Esophagus muscularis mucosa (tissue), 4 donors: ENCODE measurements at regions not wholly inside any gene's neighbourhood (a gene's known extent, or its start where the extent isn't known, plus 50 kb on each side); places are given as distances from the start of the nearest gene placed in this dataset.

Experiments
- DNase-seq: peaks from one replicate; pipeline ENCODE4 v3.0.0-alpha.2; 2017; ENCODE audit errors: extremely low spot score
- H3K27ac ChIP-seq, 4 donors: fragments of 200-600 bp; sonication (generic); replicated peaks in 1 of 4; 1 replicate in 3 of 4; 2 replicates in 1 of 4; pipeline ENCODE4 v1.5.1; 2016 to 2019; ENCODE audit warnings: mild to moderate bottlenecking in 1 of 4
- H3K27me3 ChIP-seq, 4 donors: fragments of 200-600 bp; sonication (generic); one replicate each; pipeline versions ENCODE4 v1.5.1 to v1.6.0; 2016 to 2019
- H3K36me3 ChIP-seq, 4 donors: fragments of 200-600 bp; sonication (generic); one replicate each; pipeline ENCODE4 v1.5.1; 2016 to 2019
- H3K4me1 ChIP-seq, 4 donors: fragments of 200-600 bp; sonication (generic); one replicate each; pipeline ENCODE4 v1.5.1; 2016 to 2019
- H3K4me3 ChIP-seq, 4 donors: fragments of 200-600 bp; sonication (generic); 1 replicate in 2 of 4; 2 replicates in 2 of 4; pipeline ENCODE4 v1.5.1; 2016 to 2019; ENCODE audit warnings: mild to moderate bottlenecking in 4 of 4, moderate library complexity in 1 of 4
- H3K9me3 ChIP-seq, 4 donors: fragments of 200-600 bp; sonication (generic); 1 replicate in 3 of 4; 2 replicates in 1 of 4; pipeline ENCODE4 v1.5.1; 2016 to 2019
- CTCF ChIP-seq, 3 experiments: fragments of 200-600 bp in 2 of 3; fragments of 450-650 bp in 1 of 3; sonication (generic) in 2 of 3; IDR thresholded peaks; one replicate each; pipeline ENCODE4 v1.5.1; 2017 to 2019; ENCODE audit warnings: antibody characterized with exemption in 3 of 3, mild to moderate bottlenecking in 2 of 3, moderate library complexity in 1 of 3
- EP300 ChIP-seq: sonication (generic); formaldehyde crosslinking; IDR thresholded peaks from one replicate; pipeline ENCODE4 v1.6.1; 2017; ENCODE audit warnings: antibody characterized with exemption
- POLR2A ChIP-seq: fragments of 450-650 bp; IDR thresholded peaks from one replicate; pipeline ENCODE4 v1.6.1; 2017; ENCODE audit warnings: antibody characterized with exemption, moderate library complexity, mild to moderate bottlenecking, low read depth
- POLR2AphosphoS5 ChIP-seq, 2 donors: sonication (generic); formaldehyde crosslinking; IDR thresholded peaks; one replicate each; pipeline ENCODE4 v1.6.1; 2017; ENCODE audit warnings: antibody characterized with exemption in 2 of 2
- WGBS: methylation state at CpG from one replicate; pipeline ENCODE4 v1.1.5; 2018; 5-methylcytosine and 5-hydroxymethylcytosine counted together
- intact Hi-C: fragments of 100-400 bp; cut with DNase I; formaldehyde crosslinking; loops from one replicate; pipeline ENCODE4 v1.15.1; 2023

GRCh38 chr2:144234542-144234871, 285.4 kb downstream of the ZEB2 start:
- Histone ChIP-seq H3K27ac (no peak overlapping the region), H3K4me3 (no peak overlapping the region), H3K36me3 (no peaks in the 10 kb centered on the region), H3K4me1 (peaks cover 0 to 5% (median 0%) of the 10 kb centered on the region in 4 donors), H3K27me3 (no peaks in the 10 kb centered on the region), H3K9me3 (no peaks in the 10 kb centered on the region)
- TF ChIP-seq POLR2A, result no peak
- TF ChIP-seq EP300, result no peak
- TF ChIP-seq CTCF (IDR thresholded peaks at IDR 0.05), result no peak
- no peak for TF ChIP-seq POLR2AphosphoS5 (IDR thresholded peaks at IDR 0.05)
- WGBS, result 83% methylated on average over 4 of the region's 4 CpGs
- no peak for DNase-seq
- intact Hi-C loops, result no loop called here

- intact Hi-C loops, result no loop called here
- WGBS, result 81% methylated on average over 3 of the region's 3 CpGs
These were observed 286.0 kb downstream of the ZEB2 start for GRCh38 chr2:144233733-144234541.

GRCh38 chr2:144233317-144233716, 286.6 kb downstream of the ZEB2 start:
- Histone ChIP-seq H3K4me3 (no peak overlapping the region), H3K36me3 (no peaks in the 10 kb centered on the region), H3K27ac (no peak overlapping the region), H3K27me3 (no peaks in the 10 kb centered on the region), H3K9me3 (no peaks in the 10 kb centered on the region), H3K4me1 (peaks cover 0 to 5% (median 0%) of the 10 kb centered on the region in 4 donors)
- no peak for DNase-seq
- intact Hi-C loops, result no loop called here
- WGBS, result 75% methylated on average over 2 of the region's 2 CpGs
- TF ChIP-seq POLR2AphosphoS5 (IDR thresholded peaks at IDR 0.05), result no peak
- no peak for TF ChIP-seq EP300
- TF ChIP-seq POLR2A, result no peak
- TF ChIP-seq CTCF (IDR thresholded peaks at IDR 0.05), result no peak

More at GRCh38 chr2:144233733-144234541, 286.0 kb downstream of the ZEB2 start:
- H3K36me3 ChIP-seq, result no peaks in the 10 kb centered on the region
- no peaks in the 10 kb centered on the region for H3K27me3 ChIP-seq
- H3K9me3 ChIP-seq, result no peaks in the 10 kb centered on the region
- no peak overlapping the region for H3K27ac ChIP-seq
- no peak overlapping the region for H3K4me3 ChIP-seq
- TF ChIP-seq CTCF (IDR thresholded peaks at IDR 0.05), result no peak
- TF ChIP-seq EP300, result no peak
- TF ChIP-seq POLR2A, result no peak
- no peak for TF ChIP-seq POLR2AphosphoS5 (IDR thresholded peaks at IDR 0.05)
- H3K4me1 ChIP-seq, result peaks cover 0 to 5% (median 0%) of the 10 kb centered on the region in 4 donors
- DNase-seq, result no peak

- Histone ChIP-seq H3K4me3 (no peak overlapping the region), H3K4me1 (no peaks in the 10 kb centered on the region), H3K36me3 (no peaks in the 10 kb centered on the region), H3K9me3 (no peaks in the 10 kb centered on the region), H3K27ac (no peak overlapping the region), H3K27me3 (no peaks in the 10 kb centered on the region)
- TF ChIP-seq POLR2A (no peak), POLR2AphosphoS5 (IDR thresholded peaks at IDR 0.05) (no peak), EP300 (no peak)
- 78% methylated on average over 1 of the region's 1 CpG for WGBS
- no peak for DNase-seq
- intact Hi-C loops, result no loop called here
These were observed 289.4 kb downstream of the ZEB2 start for GRCh38 chr2:144230448-144231085.

- H3K9me3 ChIP-seq, result no peaks in the 10 kb centered on the region
- intact Hi-C loops, result no loop called here
- no peak for DNase-seq
- 91% methylated on average over 4 of the region's 4 CpGs for WGBS
- no peak for TF ChIP-seq POLR2AphosphoS5 (IDR thresholded peaks at IDR 0.05)
- TF ChIP-seq POLR2A, result no peak
- no peak for TF ChIP-seq EP300
- no peak for TF ChIP-seq CTCF (IDR thresholded peaks at IDR 0.05)
- no peak overlapping the region for H3K27ac ChIP-seq
- no peaks in the 10 kb centered on the region for H3K4me1 ChIP-seq
- no peak overlapping the region for H3K4me3 ChIP-seq
- H3K27me3 ChIP-seq, result no peaks in the 10 kb centered on the region
- H3K36me3 ChIP-seq, result no peaks in the 10 kb centered on the region
These were observed 289.9 kb downstream of the ZEB2 start for GRCh38 chr2:144230033-144230432.
